ENCODE measurements at regions not wholly inside any gene's neighbourhood (a gene's known extent, or its start where the extent isn't known, plus 50 kb on each side); places are given as distances from the start of the nearest gene placed in this dataset.

DNA sequence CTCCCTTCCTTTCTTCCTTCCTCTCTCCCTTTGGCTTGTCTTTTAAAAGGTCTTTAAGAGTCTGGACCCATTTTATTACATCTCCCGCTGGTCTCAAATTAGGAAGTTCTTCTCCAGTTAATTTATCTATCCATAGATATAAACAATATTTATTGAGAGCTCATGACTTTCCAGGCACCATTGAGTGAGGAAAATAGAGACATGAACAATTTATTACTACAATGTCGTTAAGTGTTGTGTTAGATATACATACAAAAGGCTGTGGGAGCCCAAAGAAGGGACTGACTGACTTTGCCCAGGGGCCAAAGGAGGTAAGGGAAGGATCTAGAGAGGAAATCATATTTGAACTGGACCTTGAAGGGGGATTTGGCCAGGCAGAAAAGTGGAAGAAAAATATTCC is 51.6 kb upstream of the DEUP1 start:
- ATAC-seq (ENCODE audit: low read depth) (no peak), DNase-seq (ENCODE audit: low spot score) (no peak)
- Histone ChIP-seq H3K4me1 (ENCODE audit: insufficient read depth, poor library complexity, severe bottlenecking) (no peaks in the 10 kb centered on the region), H3K27me3 (ENCODE audit: insufficient read depth, poor library complexity, severe bottlenecking) (no peaks in the 10 kb centered on the region), H3K36me3 (ENCODE audit: low read depth) (no peaks in the 10 kb centered on the region), H3K9me3 (ENCODE audit: severe bottlenecking) (no peaks in the 10 kb centered on the region), H3K27ac (ENCODE audit: poor library complexity, severe bottlenecking) (no peak overlapping the region), H3K4me3 (ENCODE audit: severe bottlenecking) (no peak overlapping the region)
- no peak for TF ChIP-seq CTCF (IDR thresholded peaks at IDR 0.05; ENCODE audit: poor library complexity, severe bottlenecking)

DNA sequence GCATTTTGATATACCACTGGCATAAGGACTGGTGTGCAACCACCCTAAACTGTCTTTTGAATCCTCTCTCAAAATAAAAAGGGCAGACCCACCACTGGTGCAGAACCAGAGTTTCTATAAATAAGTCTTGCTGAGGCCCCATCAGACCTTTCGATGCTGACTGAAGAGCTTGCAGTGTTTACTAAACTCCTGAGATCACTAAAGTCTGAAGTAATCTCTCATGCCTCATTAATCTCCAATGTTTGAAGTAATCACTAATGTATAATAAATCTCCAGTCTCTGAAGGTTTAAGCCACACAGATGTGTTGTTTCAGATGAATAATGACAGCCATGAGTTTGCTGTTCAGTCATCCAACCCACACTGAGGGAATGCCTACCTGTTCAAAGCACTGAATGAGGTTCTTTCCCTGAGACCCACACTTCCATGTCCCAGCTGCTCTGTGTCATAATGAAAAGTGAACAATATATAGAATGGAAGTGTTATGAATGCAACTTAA is 50.6 kb upstream of the DEUP1 start:
- Histone ChIP-seq H3K9me3 (ENCODE audit: severe bottlenecking) (no peaks in the 10 kb centered on the region), H3K27me3 (ENCODE audit: insufficient read depth, poor library complexity, severe bottlenecking) (no peaks in the 10 kb centered on the region), H3K27ac (ENCODE audit: poor library complexity, severe bottlenecking) (no peak overlapping the region), H3K4me1 (ENCODE audit: insufficient read depth, poor library complexity, severe bottlenecking) (no peaks in the 10 kb centered on the region), H3K36me3 (ENCODE audit: low read depth) (no peaks in the 10 kb centered on the region), H3K4me3 (ENCODE audit: severe bottlenecking) (no peak overlapping the region)
- no peak for TF ChIP-seq CTCF (IDR thresholded peaks at IDR 0.05; ENCODE audit: poor library complexity, severe bottlenecking)
- no peak for DNase-seq (ENCODE audit: low spot score)
- ATAC-seq (ENCODE audit: low read depth) = no peak

Measured in RWPE2 (cell line).